ENCODE measurements at regions not wholly inside any gene's neighbourhood (a gene's known extent, or its start where the extent isn't known, plus 50 kb on each side); places are given as distances from the start of the nearest gene placed in this dataset.

DNA sequence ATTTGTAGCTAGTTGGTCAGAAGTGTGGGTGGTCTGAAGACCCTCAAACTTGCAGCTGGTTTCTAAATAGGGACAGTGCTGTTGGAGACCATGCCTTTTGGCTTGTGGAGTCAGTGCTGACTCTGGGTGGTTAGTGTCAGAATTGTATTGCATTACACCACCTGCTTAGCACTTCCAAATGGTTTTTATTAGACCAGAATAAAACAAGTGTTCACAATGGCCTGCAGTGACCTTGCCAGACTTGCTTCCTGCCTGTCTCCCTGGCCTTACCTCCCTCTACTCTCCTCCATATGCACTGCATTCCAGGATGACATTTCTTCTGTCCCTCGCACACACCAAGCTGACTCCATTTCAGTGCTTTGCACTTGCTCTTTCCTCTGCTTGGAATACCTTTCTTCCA, 72.7 kb upstream of the CNIH3 start:
- TF ChIP-seq CEBPB (IDR thresholded peaks at IDR 0.05) (no peak), SMC3 (IDR thresholded peaks at IDR 0.05) (no peak), MYC (IDR thresholded peaks at IDR 0.05; ENCODE audit: borderline replicate concordance, low read length) (no peak), POLR2A (IDR thresholded peaks at IDR 0.05; ENCODE audit: low read length) (no peak), CBX8 (IDR thresholded peaks at IDR 0.05) (no peak), KDM5A (IDR thresholded peaks at IDR 0.05) (no peak), RAD21 (conservative IDR thresholded peaks at IDR 0.05 in 1 of 2, IDR thresholded peaks at IDR 0.05 in 1 of 2) (no peak), CBX2 (IDR thresholded peaks at IDR 0.05; ENCODE audit: borderline replicate concordance, low read depth) (no peak), NPAS2 (CRISPR knock-in tag; IDR thresholded peaks at IDR 0.05; ENCODE audit: borderline replicate concordance) (no peak), HDAC2 (IDR thresholded peaks at IDR 0.05) (no peak), FOSL2 (IDR thresholded peaks at IDR 0.05) (no peak), FOSL2 (CRISPR knock-in tag; IDR thresholded peaks at IDR 0.05) (no peak)
- TF ChIP-seq, protein P1, sequence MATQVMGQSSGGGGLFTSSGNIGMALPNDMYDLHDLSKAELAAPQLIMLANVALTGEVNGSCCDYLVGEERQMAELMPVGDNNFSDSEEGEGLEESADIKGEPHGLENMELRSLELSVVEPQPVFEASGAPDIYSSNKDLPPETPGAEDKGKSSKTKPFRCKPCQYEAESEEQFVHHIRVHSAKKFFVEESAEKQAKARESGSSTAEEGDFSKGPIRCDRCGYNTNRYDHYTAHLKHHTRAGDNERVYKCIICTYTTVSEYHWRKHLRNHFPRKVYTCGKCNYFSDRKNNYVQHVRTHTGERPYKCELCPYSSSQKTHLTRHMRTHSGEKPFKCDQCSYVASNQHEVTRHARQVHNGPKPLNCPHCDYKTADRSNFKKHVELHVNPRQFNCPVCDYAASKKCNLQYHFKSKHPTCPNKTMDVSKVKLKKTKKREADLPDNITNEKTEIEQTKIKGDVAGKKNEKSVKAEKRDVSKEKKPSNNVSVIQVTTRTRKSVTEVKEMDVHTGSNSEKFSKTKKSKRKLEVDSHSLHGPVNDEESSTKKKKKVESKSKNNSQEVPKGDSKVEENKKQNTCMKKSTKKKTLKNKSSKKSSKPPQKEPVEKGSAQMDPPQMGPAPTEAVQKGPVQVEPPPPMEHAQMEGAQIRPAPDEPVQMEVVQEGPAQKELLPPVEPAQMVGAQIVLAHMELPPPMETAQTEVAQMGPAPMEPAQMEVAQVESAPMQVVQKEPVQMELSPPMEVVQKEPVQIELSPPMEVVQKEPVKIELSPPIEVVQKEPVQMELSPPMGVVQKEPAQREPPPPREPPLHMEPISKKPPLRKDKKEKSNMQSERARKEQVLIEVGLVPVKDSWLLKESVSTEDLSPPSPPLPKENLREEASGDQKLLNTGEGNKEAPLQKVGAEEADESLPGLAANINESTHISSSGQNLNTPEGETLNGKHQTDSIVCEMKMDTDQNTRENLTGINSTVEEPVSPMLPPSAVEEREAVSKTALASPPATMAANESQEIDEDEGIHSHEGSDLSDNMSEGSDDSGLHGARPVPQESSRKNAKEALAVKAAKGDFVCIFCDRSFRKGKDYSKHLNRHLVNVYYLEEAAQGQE (IDR thresholded peaks at IDR 0.05) = no peak
- TF ChIP-seq, protein P2, sequence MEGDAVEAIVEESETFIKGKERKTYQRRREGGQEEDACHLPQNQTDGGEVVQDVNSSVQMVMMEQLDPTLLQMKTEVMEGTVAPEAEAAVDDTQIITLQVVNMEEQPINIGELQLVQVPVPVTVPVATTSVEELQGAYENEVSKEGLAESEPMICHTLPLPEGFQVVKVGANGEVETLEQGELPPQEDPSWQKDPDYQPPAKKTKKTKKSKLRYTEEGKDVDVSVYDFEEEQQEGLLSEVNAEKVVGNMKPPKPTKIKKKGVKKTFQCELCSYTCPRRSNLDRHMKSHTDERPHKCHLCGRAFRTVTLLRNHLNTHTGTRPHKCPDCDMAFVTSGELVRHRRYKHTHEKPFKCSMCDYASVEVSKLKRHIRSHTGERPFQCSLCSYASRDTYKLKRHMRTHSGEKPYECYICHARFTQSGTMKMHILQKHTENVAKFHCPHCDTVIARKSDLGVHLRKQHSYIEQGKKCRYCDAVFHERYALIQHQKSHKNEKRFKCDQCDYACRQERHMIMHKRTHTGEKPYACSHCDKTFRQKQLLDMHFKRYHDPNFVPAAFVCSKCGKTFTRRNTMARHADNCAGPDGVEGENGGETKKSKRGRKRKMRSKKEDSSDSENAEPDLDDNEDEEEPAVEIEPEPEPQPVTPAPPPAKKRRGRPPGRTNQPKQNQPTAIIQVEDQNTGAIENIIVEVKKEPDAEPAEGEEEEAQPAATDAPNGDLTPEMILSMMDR (IDR thresholded peaks at IDR 0.05) = no peak
- TF ChIP-seq, protein P3, sequence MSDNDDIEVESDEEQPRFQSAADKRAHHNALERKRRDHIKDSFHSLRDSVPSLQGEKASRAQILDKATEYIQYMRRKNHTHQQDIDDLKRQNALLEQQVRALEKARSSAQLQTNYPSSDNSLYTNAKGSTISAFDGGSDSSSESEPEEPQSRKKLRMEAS (IDR thresholded peaks at IDR 0.05) = no peak

Measured in A549 (cell line).